ENCODE measurements at regions not wholly inside any gene's neighbourhood (a gene's known extent, or its start where the extent isn't known, plus 50 kb on each side); places are given as distances from the start of the nearest gene placed in this dataset.

- no peak overlapping the region for H3K4me3 ChIP-seq (ENCODE audit: low read length)
- no peak for DNase-seq (ENCODE audit: low read depth)
- TF ChIP-seq CTCF (IDR thresholded peaks at IDR 0.05; ENCODE audit: insufficient read depth, low read depth, low read length, missing control alignments) = no peak
Measured at GRCh38 chr3:157844216-157844615, 262.0 kb downstream of the SHOX2 start.

DNA sequence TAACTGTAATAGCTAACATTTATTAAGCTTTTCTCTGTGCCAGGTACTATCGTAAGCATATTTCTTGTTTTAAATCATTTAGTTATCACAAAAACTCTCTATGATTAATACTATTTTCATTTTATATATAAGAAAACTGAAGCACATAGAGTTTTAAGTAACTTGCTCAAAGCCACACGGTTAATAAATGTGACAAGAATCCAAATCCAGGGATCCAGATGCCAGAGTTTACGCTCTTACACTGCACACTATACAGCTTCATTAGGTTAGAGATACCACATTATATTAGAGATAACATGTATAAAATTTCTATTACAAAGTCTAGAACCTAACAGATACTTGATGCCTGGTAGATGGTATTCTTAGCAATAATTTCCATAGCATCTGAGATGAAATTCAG, 265.2 kb downstream of the SHOX2 start:
- no peak for TF ChIP-seq CTCF (IDR thresholded peaks at IDR 0.05; ENCODE audit: insufficient read depth, low read depth, low read length, missing control alignments)
- no peak overlapping the region for H3K4me3 ChIP-seq (ENCODE audit: low read length)
- no peak for DNase-seq (ENCODE audit: low read depth)

DNA sequence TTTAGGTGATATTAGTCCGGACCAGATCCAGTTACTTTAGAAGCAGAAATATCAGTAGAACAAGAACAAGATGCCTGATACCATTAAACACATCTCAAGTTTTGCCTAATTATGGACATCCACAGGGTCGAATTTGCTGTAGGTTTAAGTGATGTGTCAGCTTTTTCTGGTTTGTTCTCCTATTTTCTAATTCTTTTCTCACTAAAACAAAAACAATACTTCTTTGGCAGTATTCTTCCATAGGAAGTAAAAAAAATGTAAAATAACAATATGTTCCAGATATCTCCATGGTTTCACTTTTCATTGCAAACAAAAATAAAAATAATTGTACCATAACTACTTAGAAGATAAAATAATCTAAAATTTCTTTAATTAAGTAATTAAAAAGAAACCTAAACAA, 265.7 kb downstream of the SHOX2 start:
- no peak for TF ChIP-seq CTCF (IDR thresholded peaks at IDR 0.05; ENCODE audit: insufficient read depth, low read depth, low read length, missing control alignments)
- DNase-seq (ENCODE audit: low read depth) = no peak
- H3K4me3 ChIP-seq (ENCODE audit: low read length) = no peak overlapping the region

GRCh38 chr3:157838457-157838856, 267.8 kb downstream of the SHOX2 start:
- no peak for DNase-seq (ENCODE audit: low read depth)
- no peak for TF ChIP-seq CTCF (IDR thresholded peaks at IDR 0.05; ENCODE audit: insufficient read depth, low read depth, low read length, missing control alignments)
- H3K4me3 ChIP-seq (ENCODE audit: low read length) = no peak overlapping the region

- H3K4me3 ChIP-seq (ENCODE audit: low read length) = no peak overlapping the region
- DNase-seq (ENCODE audit: low read depth) = no peak
- TF ChIP-seq CTCF (IDR thresholded peaks at IDR 0.05; ENCODE audit: insufficient read depth, low read depth, low read length, missing control alignments) = no peak
Measured at GRCh38 chr3:157837336-157837735, 268.9 kb downstream of the SHOX2 start.

GRCh38 chr3:157836022-157836421, 270.2 kb downstream of the SHOX2 start:
- no peak for DNase-seq (ENCODE audit: low read depth)
- TF ChIP-seq CTCF (IDR thresholded peaks at IDR 0.05; ENCODE audit: insufficient read depth, low read depth, low read length, missing control alignments) = no peak

DNA sequence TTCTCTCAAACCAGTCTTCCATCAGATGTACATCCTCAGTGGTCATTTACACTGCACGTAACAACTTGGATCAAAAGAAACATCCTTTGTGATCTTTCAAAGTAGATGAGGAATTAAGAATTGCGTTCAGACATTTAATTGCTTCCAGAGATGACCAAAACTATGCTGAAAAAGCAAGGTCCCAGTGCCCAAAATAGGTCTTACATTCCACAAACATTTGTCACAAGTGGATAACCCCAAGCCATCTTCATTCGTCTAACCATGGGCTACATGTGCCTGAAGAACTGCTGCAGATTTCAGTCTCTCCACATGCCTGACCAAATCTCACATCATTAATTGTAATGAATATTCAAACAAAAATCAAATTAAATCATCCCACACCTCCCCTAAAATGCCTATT, 273.6 kb downstream of the SHOX2 start:
- H3K4me3 ChIP-seq (ENCODE audit: low read length) = no peak overlapping the region
- no peak for TF ChIP-seq CTCF (IDR thresholded peaks at IDR 0.05; ENCODE audit: insufficient read depth, low read depth, low read length, missing control alignments)
- DNase-seq (ENCODE audit: low read depth) = no peak

More at GRCh38 chr3:157836022-157836421, 270.2 kb downstream of the SHOX2 start:
- no peak overlapping the region for H3K4me3 ChIP-seq (ENCODE audit: low read length)

All from epithelial cell of esophagus (primary cell).